Liver (tissue), 3 donors: ENCODE measurements at regions not wholly inside any gene's neighbourhood (a gene's known extent, or its start where the extent isn't known, plus 50 kb on each side); places are given as distances from the start of the nearest gene placed in this dataset.

Experiments
- FOXA1 ChIP-seq: IDR thresholded peaks from 2 replicates; pipeline ENCODE4 v1.6.1; 2016; ENCODE audit warnings: antibody characterized with exemption
- JUND ChIP-seq, 2 donors: IDR thresholded peaks; 2 replicates each; pipeline ENCODE4 v1.6.1; 2016; ENCODE audit warnings: antibody characterized with exemption in 2 of 2
- NR2F2 ChIP-seq: IDR thresholded peaks from 2 replicates; pipeline ENCODE4 v1.6.1; 2016; ENCODE audit warnings: antibody characterized with exemption
- SP1 ChIP-seq: IDR thresholded peaks from 2 replicates; pipeline ENCODE4 v1.6.1; 2018; ENCODE audit warnings: antibody characterized with exemption, mild to moderate bottlenecking
- TAF1 ChIP-seq: conservative IDR thresholded peaks from 2 replicates; pipeline ENCODE4 v1.6.1; 2016; ENCODE audit warnings: antibody characterized with exemption, mild to moderate bottlenecking
- TF ChIP-seq, protein P1 (sequence below): fragments of 150-350 bp; IDR thresholded peaks from 2 replicates; pipeline ENCODE4 v1.5.1; 2017; ENCODE audit warnings: improper control_type of control experiment, low read depth, low read length; ENCODE audit not compliant: missing input control
- TF ChIP-seq, protein P2 (sequence below): IDR thresholded peaks from 2 replicates; pipeline ENCODE4 v1.6.1; 2016; ENCODE audit warnings: antibody characterized with exemption
- TF ChIP-seq, protein P3 (sequence below): IDR thresholded peaks from 2 replicates; pipeline ENCODE4 v1.6.1; 2016; ENCODE audit warnings: antibody characterized with exemption, mild to moderate bottlenecking
- donor health status: healthy.
- donor health status: healthy.

DNA sequence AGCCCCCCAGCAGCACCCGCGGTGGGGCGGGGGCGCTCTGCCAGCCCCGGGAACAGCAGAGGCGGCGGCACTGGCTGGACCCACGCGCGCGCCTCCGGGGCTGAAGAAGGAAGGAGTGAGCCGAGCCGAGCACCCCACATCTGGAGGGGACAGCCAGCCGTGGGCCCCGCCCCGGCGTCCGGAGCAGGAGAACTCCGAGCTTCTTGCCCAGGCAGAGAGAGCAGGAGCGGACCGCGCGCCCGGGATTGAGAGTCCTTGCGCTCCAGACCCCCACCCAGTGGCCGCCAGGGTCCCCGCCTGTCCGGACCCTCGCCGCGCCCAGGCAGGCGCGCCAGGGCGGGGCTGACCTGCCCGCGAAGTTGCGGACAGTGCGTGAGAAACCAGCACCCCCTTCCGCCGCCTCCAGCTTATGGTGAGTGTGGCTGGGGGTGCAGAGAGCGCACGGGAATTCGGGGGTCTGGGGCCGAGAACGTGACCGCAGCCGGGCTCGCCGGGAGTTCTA, 921.9 kb upstream of the EEF2KMT start:
- TF ChIP-seq, protein P1, sequence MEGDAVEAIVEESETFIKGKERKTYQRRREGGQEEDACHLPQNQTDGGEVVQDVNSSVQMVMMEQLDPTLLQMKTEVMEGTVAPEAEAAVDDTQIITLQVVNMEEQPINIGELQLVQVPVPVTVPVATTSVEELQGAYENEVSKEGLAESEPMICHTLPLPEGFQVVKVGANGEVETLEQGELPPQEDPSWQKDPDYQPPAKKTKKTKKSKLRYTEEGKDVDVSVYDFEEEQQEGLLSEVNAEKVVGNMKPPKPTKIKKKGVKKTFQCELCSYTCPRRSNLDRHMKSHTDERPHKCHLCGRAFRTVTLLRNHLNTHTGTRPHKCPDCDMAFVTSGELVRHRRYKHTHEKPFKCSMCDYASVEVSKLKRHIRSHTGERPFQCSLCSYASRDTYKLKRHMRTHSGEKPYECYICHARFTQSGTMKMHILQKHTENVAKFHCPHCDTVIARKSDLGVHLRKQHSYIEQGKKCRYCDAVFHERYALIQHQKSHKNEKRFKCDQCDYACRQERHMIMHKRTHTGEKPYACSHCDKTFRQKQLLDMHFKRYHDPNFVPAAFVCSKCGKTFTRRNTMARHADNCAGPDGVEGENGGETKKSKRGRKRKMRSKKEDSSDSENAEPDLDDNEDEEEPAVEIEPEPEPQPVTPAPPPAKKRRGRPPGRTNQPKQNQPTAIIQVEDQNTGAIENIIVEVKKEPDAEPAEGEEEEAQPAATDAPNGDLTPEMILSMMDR, result no peak
- TF ChIP-seq, protein P2, sequence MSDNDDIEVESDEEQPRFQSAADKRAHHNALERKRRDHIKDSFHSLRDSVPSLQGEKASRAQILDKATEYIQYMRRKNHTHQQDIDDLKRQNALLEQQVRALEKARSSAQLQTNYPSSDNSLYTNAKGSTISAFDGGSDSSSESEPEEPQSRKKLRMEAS, result no peak
- TF ChIP-seq JUND (IDR thresholded peaks at IDR 0.05), result no peak
- TF ChIP-seq NR2F2, result no peak
- TF ChIP-seq, protein P3, sequence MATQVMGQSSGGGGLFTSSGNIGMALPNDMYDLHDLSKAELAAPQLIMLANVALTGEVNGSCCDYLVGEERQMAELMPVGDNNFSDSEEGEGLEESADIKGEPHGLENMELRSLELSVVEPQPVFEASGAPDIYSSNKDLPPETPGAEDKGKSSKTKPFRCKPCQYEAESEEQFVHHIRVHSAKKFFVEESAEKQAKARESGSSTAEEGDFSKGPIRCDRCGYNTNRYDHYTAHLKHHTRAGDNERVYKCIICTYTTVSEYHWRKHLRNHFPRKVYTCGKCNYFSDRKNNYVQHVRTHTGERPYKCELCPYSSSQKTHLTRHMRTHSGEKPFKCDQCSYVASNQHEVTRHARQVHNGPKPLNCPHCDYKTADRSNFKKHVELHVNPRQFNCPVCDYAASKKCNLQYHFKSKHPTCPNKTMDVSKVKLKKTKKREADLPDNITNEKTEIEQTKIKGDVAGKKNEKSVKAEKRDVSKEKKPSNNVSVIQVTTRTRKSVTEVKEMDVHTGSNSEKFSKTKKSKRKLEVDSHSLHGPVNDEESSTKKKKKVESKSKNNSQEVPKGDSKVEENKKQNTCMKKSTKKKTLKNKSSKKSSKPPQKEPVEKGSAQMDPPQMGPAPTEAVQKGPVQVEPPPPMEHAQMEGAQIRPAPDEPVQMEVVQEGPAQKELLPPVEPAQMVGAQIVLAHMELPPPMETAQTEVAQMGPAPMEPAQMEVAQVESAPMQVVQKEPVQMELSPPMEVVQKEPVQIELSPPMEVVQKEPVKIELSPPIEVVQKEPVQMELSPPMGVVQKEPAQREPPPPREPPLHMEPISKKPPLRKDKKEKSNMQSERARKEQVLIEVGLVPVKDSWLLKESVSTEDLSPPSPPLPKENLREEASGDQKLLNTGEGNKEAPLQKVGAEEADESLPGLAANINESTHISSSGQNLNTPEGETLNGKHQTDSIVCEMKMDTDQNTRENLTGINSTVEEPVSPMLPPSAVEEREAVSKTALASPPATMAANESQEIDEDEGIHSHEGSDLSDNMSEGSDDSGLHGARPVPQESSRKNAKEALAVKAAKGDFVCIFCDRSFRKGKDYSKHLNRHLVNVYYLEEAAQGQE, result no peak
- no peak for TF ChIP-seq TAF1
- no peak for TF ChIP-seq SP1
- no peak for TF ChIP-seq FOXA1
